Renal cortex interstitium (tissue), 11 donors: ENCODE measurements at regions not wholly inside any gene's neighbourhood (a gene's known extent, or its start where the extent isn't known, plus 50 kb on each side); places are given as distances from the start of the nearest gene placed in this dataset.
A peak's percentile ranks its signal among the peaks of the same experiment; 100 is the strongest.

ENCODE experiments used
- DNase-seq, 11 donors: peaks; one replicate each; pipeline ENCODE4 v3.0.0-alpha.2; 2013; ENCODE audit warnings: low read depth in 9 of 11, low spot score in 4 of 11; ENCODE audit errors: extremely low read depth in 1 of 11

GRCh38 chr6:21893793-21894192 is 300.2 kb downstream of the SOX4 start:
- no peak for DNase-seq

GRCh38 chr6:21895555-21895954 is 302.0 kb downstream of the SOX4 start:
- no peak for DNase-seq

- DNase-seq, result no peak
Measured at GRCh38 chr6:21898107-21898796, 304.7 kb downstream of the SOX4 start.

GRCh38 chr6:21899708-21900107 is 306.2 kb downstream of the SOX4 start:
- DNase-seq, result no peak

GRCh38 chr6:21900730-21901129 is 307.2 kb downstream of the SOX4 start:
- no peak for DNase-seq

GRCh38 chr6:21902628-21903169 is 309.1 kb downstream of the SOX4 start:
- no peak for DNase-seq

GRCh38 chr6:21905531-21905930 is 312.0 kb downstream of the SOX4 start:
- no peak for DNase-seq

- no peak for DNase-seq
Measured at GRCh38 chr6:21906826-21907225, 313.3 kb downstream of the SOX4 start.

- DNase-seq, result no peak
Measured at GRCh38 chr6:21907291-21907690, 313.7 kb downstream of the SOX4 start.

- DNase-seq, result no peak
Measured at GRCh38 chr6:21908161-21908848, 314.8 kb downstream of the SOX4 start.

GRCh38 chr6:21909321-21909720 is 315.8 kb downstream of the SOX4 start:
- no peak for DNase-seq

GRCh38 chr6:21911208-21911607 is 317.7 kb downstream of the SOX4 start:
- DNase-seq, result no peak

- DNase-seq, result no peak
Measured at GRCh38 chr6:21912151-21912832, 318.7 kb downstream of the SOX4 start.

GRCh38 chr6:21914121-21914973 is 320.8 kb downstream of the SOX4 start:
- DNase-seq, result peak in 5 of 11 donors; percentile 38 to 67 (median 46)

GRCh38 chr6:21915707-21916260 is 322.2 kb downstream of the SOX4 start:
- no peak for DNase-seq

- no peak for DNase-seq
Measured at GRCh38 chr6:21918041-21918440, 324.5 kb downstream of the SOX4 start.

GRCh38 chr6:21918666-21919065 is 325.1 kb downstream of the SOX4 start:
- DNase-seq, result no peak

GRCh38 chr6:21922086-21922485 is 328.5 kb downstream of the SOX4 start:
- no peak for DNase-seq

GRCh38 chr6:21924002-21924401 is 330.5 kb downstream of the SOX4 start:
- DNase-seq, result no peak
